ENCODE measurements at regions not wholly inside any gene's neighbourhood (a gene's known extent, or its start where the extent isn't known, plus 50 kb on each side); places are given as distances from the start of the nearest gene placed in this dataset.
"Not testable (repeated sequence)": the region's sequence is repeated elsewhere in the genome, so short reads cannot be mapped to it uniquely, and the experiment has no call there.

DNA sequence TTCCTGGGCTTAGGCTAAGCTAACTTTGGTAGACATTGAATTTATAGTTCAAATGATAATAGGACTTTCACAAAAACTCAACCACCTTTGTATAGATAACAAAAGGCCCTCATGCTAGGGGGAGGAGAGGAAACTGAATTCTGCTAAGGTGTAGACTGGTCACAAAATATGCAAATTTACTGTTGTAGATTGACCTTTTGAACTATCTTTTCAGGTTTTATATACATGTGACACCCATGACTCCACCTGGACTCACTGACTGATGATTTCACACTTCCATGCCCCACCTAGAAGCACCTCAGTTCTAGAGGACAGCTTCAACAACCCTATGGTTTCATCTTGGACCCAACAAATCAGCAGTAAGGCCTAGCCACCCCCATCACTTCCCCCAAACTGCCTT, 165.7 kb downstream of the CEMIP2 start:
- H3K36me3 ChIP-seq: no peaks in the 10 kb centered on the region
- no peak overlapping the region for H3K27ac ChIP-seq
- no peaks in the 10 kb centered on the region for H3K9me3 ChIP-seq
- TF ChIP-seq, protein P1, sequence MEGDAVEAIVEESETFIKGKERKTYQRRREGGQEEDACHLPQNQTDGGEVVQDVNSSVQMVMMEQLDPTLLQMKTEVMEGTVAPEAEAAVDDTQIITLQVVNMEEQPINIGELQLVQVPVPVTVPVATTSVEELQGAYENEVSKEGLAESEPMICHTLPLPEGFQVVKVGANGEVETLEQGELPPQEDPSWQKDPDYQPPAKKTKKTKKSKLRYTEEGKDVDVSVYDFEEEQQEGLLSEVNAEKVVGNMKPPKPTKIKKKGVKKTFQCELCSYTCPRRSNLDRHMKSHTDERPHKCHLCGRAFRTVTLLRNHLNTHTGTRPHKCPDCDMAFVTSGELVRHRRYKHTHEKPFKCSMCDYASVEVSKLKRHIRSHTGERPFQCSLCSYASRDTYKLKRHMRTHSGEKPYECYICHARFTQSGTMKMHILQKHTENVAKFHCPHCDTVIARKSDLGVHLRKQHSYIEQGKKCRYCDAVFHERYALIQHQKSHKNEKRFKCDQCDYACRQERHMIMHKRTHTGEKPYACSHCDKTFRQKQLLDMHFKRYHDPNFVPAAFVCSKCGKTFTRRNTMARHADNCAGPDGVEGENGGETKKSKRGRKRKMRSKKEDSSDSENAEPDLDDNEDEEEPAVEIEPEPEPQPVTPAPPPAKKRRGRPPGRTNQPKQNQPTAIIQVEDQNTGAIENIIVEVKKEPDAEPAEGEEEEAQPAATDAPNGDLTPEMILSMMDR (IDR thresholded peaks at IDR 0.05): no peak
- H3K4me3 ChIP-seq: no peak overlapping the region
- no peaks in the 10 kb centered on the region for H3K4me1 ChIP-seq
- DNase-seq (ENCODE audit: low spot score): no peak
- no peaks in the 10 kb centered on the region for H3K27me3 ChIP-seq

DNA sequence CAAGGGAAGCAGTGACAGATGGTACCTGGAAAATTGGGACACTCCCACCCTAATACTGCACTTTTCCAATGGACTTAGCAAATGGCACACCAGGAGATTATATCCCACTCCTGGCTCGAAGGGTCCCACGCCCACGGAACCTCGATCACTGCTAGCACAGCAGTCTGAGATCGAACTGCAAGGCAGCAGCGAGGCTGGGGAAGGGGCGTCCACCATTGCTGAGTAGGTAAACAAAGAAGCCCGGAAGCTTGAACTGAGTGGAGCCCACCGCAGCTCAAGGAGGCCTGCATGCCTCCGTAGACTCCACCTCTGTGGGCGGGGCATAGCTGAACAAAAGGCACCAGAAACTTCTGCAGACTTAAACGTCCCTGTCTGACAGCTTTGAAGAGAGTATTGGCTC, 172.6 kb downstream of the CEMIP2 start:
- H3K27ac ChIP-seq; H3K4me1 ChIP-seq; H3K36me3 ChIP-seq; H3K4me3 ChIP-seq; H3K9me3 ChIP-seq; DNase-seq (ENCODE audit: low spot score); H3K27me3 ChIP-seq: not testable (repeated sequence)

DNA sequence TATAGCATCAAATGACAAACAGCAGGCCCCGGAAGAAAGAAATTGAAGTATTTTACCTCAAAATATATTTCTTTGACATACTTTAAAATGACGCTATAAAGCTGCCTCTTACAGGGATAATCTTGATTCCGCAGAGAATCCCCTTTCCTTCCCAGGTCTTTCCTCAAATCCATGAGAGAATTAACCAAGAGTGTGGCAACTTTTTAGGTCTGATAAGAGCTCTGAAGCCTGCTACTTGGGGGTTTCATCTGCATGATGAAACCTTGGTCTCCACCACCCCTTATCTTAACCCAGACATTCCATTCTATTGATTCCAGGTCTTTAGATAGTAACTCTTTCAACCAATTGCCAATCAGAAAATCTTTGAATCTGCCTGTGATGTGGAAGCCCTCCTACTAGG, 173.8 kb downstream of the CEMIP2 start:
- no peaks in the 10 kb centered on the region for H3K36me3 ChIP-seq
- TF ChIP-seq, protein P1 (IDR thresholded peaks at IDR 0.05): no peak
- DNase-seq (ENCODE audit: low spot score): no peak

DNA sequence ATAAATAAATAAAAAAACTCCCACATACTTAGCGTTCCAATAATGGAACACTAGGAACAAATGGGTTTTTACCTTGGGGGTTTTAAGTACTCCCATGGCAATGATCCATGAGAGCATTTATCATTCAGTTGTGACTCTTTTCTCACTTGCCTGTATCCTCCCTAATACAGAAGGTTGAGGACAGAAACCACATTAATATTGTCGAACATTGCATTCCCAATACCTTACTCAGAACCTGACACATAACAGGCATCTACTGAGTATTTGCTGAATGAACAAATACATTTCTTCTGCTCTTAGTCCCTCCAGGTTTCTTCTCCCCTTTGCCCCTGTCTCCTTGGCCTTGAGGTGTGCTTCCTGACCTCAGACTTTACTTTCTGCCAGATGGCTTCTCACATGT, 175.9 kb downstream of the CEMIP2 start:
- no peak for DNase-seq (ENCODE audit: low spot score)
- Histone ChIP-seq H3K9me3 (no peaks in the 10 kb centered on the region), H3K36me3 (no peaks in the 10 kb centered on the region), H3K27me3 (no peaks in the 10 kb centered on the region), H3K4me1 (no peaks in the 10 kb centered on the region), H3K27ac (no peak overlapping the region), H3K4me3 (no peak overlapping the region)
- TF ChIP-seq, protein P1 (IDR thresholded peaks at IDR 0.05): no peak

More for the DNA sequence above, 173.8 kb downstream of the CEMIP2 start:
- Histone ChIP-seq H3K4me1 (no peaks in the 10 kb centered on the region), H3K9me3 (no peaks in the 10 kb centered on the region), H3K27me3 (no peaks in the 10 kb centered on the region), H3K4me3 (no peak overlapping the region), H3K27ac (no peak overlapping the region)

DNA sequence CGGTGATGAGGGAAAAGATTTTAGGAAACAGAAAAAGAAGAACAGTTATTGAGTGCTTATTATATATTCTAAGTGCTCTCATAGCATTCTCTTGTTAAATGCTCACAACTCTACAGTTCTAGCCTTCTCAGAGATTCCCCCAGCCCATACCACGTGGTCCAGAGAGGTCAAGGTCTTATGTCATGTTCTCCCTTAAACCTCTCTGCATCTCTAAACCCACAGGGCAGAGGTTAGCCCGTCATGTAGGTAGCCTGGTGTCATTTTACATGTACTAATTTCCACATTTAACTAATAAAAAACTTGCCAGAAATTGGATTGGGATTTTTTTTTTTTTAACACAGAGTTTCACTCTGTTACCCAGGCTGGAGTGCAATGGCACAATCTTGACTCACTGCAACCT, 178.0 kb downstream of the CEMIP2 start:
- TF ChIP-seq, protein P1 (IDR thresholded peaks at IDR 0.05): no peak
- H3K27ac ChIP-seq: no peak overlapping the region
- no peaks in the 10 kb centered on the region for H3K9me3 ChIP-seq
- H3K36me3 ChIP-seq: no peaks in the 10 kb centered on the region
- H3K4me3 ChIP-seq: no peak overlapping the region
- H3K4me1 ChIP-seq: no peaks in the 10 kb centered on the region
- H3K27me3 ChIP-seq: no peaks in the 10 kb centered on the region
- DNase-seq (ENCODE audit: low spot score): no peak

DNA sequence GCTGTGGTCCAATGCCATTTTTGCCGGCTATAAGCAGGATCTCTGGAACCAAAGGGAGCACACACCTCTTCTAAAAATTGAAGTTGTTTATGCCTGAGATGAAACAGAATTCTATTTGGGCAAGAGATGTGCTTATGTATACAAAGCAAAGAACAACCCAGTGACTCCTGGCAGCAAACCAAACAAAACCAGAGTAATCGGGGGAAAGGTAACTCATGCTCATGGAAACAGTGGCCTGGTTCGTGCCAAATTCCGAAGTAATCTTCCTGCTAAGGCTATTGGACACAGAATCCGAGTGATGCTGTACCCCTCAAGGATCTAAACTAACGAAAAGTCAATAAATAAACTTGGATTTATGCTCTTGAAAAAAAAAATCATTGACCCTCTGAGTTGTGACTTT, 178.7 kb downstream of the CEMIP2 start:
- no peaks in the 10 kb centered on the region for H3K27me3 ChIP-seq
- no peaks in the 10 kb centered on the region for H3K4me1 ChIP-seq
- no peak for DNase-seq (ENCODE audit: low spot score)
- no peaks in the 10 kb centered on the region for H3K9me3 ChIP-seq
- TF ChIP-seq, protein P1 (IDR thresholded peaks at IDR 0.05): no peak
- H3K4me3 ChIP-seq: no peak overlapping the region
- no peaks in the 10 kb centered on the region for H3K36me3 ChIP-seq
- H3K27ac ChIP-seq: no peak overlapping the region

All from right atrium auricular region (tissue), 2 donors.